ENCODE measurements at regions not wholly inside any gene's neighbourhood (a gene's known extent, or its start where the extent isn't known, plus 50 kb on each side); places are given as distances from the start of the nearest gene placed in this dataset.

GRCh38 chr2:217491271-217491670 is 511.5 kb downstream of the TNS1 start:
- no peak for TF ChIP-seq CTCF (IDR thresholded peaks at IDR 0.05)
- no peak for TF ChIP-seq ZFX (IDR thresholded peaks at IDR 0.05; ENCODE audit: borderline replicate concordance)
- H3K27ac ChIP-seq = no peak overlapping the region

DNA sequence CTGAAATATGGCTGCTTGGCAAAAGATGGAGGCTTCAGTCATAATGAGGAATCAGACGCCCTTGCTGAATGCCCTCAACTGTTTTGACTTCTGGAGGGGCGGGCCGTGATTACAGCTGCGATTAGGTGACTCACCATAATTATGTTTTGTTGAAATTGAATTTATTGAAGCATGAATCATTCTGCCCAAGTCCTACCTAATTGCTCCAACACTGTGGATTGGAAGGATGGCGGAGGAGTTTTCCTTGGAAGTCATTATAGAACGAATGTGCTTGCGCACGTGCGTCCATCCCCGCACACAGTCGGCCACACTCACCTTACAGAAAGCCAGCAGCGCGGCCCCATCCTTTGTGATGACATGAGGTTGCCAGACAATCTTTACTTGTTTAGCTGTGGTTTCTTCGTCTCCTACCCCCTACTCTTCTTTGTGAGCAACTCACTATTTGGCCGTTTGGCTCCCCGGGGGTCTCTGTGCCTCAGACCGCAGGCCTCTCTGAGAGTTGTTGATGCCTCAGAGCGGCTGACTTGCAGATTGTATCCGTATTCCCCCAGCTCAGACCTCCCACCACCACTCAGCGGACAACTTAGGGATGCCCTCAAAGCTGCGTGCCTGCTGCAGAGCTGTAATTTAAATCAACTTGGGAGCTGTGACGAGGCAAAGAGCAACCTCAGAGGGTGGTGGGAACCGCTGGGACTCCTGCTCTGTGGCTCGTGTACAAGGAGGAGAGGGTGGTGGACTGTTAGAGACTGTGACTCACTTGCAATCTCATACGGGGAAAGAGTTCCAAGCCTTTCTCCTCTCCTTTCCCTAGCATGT is 513.4 kb downstream of the TNS1 start:
- no peak overlapping the region for H3K27ac ChIP-seq
- no peak for TF ChIP-seq CTCF (IDR thresholded peaks at IDR 0.05)
- no peak for TF ChIP-seq ZFX (IDR thresholded peaks at IDR 0.05; ENCODE audit: borderline replicate concordance)

DNA sequence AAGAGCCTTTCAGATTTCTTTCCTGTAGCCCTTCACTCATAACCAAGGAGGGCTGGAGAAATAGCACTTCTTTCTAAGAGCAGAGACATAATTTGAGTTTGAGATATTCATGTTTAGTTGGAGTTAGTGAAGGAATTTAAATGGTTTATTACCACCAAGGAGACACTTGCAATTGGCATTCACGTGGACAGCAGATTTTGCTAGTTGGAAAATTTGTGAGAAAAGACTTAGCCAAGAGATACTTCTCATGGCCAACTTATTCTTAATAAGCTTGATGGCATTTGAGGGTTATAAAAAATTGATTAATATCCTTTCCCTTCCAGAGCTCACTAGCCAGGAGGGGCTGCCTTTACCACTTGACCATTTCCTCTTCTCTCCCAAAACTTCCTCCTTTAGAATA is 518.7 kb downstream of the TNS1 start:
- TF ChIP-seq ZFX (IDR thresholded peaks at IDR 0.05; ENCODE audit: borderline replicate concordance) (no peak), CTCF (IDR thresholded peaks at IDR 0.05) (no peak)
- no peak overlapping the region for H3K27ac ChIP-seq

GRCh38 chr2:217482056-217482710 is 520.6 kb downstream of the TNS1 start:
- TF ChIP-seq ZFX (IDR thresholded peaks at IDR 0.05; ENCODE audit: borderline replicate concordance) (no peak), CTCF (IDR thresholded peaks at IDR 0.05) (no peak)
- H3K27ac ChIP-seq = no peak overlapping the region

DNA sequence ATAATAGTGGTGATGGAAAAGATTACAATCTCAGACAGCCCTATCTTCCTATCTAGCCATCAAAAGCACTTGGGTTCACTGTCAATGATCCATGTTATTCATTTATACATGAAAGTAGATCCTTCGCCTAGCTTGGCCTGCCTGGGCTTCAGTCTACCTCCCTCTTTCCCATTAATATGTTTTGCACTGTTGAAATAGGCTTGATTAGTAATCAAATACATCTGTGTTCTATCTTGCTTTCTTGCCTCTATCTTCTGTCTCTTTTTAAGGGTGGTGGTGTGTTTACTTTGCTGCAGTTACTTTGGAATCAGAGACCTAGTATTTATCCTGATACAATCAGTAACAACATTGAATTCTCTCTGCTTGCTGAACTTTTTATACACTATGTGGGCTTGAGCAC is 521.2 kb downstream of the TNS1 start:
- TF ChIP-seq ZFX (IDR thresholded peaks at IDR 0.05; ENCODE audit: borderline replicate concordance) (no peak), CTCF (IDR thresholded peaks at IDR 0.05) (no peak)
- H3K27ac ChIP-seq = no peak overlapping the region

DNA sequence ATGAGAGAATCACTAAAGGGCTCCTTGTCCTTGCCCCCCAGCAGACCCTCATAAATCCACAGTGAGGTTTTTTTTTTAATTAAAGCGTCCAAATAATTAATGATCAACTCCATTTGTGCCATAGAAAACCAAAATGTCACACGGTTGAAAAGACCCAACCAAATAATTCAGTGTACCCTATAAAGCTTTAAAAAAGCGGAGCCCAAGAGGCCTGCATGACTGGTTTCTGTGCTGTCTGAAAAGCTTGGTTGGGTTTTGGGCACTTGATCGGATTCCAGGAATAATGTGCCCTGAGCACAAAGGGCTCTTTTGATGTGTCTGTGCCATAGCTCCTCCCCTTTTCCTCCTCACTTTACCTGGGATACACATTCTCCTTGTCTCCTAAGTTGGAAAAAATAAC is 523.2 kb downstream of the TNS1 start:
- no peak for TF ChIP-seq CTCF (IDR thresholded peaks at IDR 0.05)
- no peak for TF ChIP-seq ZFX (IDR thresholded peaks at IDR 0.05; ENCODE audit: borderline replicate concordance)
- H3K27ac ChIP-seq = no peak overlapping the region

- no peak overlapping the region for H3K27ac ChIP-seq
- no peak for TF ChIP-seq CTCF (IDR thresholded peaks at IDR 0.05)
- TF ChIP-seq ZFX (IDR thresholded peaks at IDR 0.05; ENCODE audit: borderline replicate concordance) = no peak
These were observed 523.9 kb downstream of the TNS1 start for GRCh38 chr2:217478831-217479455.
